Ascending aorta (tissue), 2 donors: ENCODE measurements at regions not wholly inside any gene's neighbourhood (a gene's known extent, or its start where the extent isn't known, plus 50 kb on each side); places are given as distances from the start of the nearest gene placed in this dataset.
A peak's percentile ranks its signal among the peaks of the same experiment; 100 is the strongest.

ENCODE experiments used
- DNase-seq, 2 donors: peaks; one replicate each; pipeline ENCODE4 v3.0.0-alpha.2; 2019; ENCODE audit warnings: low spot score in 2 of 2
- H3K27ac ChIP-seq, 2 donors: fragments of 200-600 bp; sonication (generic); one replicate each; pipeline ENCODE4 v1.5.1; 2016 to 2017; ENCODE audit warnings: mild to moderate bottlenecking in 1 of 2
- H3K27me3 ChIP-seq: fragments of 200-600 bp; sonication (generic); one replicate; pipeline ENCODE4 v1.5.1; 2017
- H3K36me3 ChIP-seq, 2 donors: fragments of 200-600 bp; sonication (generic); one replicate each; pipeline ENCODE4 v1.5.1; 2016
- H3K4me1 ChIP-seq, 2 donors: fragments of 200-600 bp; sonication (generic); one replicate each; pipeline ENCODE4 v1.5.1; 2016 to 2017; ENCODE audit warnings: mild to moderate bottlenecking in 1 of 2
- H3K4me3 ChIP-seq, 2 donors: fragments of 200-600 bp; sonication (generic); one replicate each; pipeline ENCODE4 v1.5.1; 2016 to 2017; ENCODE audit warnings: mild to moderate bottlenecking in 1 of 2
- H3K9me3 ChIP-seq, 2 donors: fragments of 200-600 bp; sonication (generic); one replicate each; pipeline ENCODE4 v1.5.1; 2016
- CTCF ChIP-seq, 3 experiments: fragments of 200-600 bp in 2 of 3; fragments of 450-650 bp in 1 of 3; sonication (generic) in 2 of 3; IDR thresholded peaks; one replicate each; pipeline ENCODE4 v1.5.1; 2016 to 2019; ENCODE audit warnings: antibody characterized with exemption in 3 of 3, mild to moderate bottlenecking in 1 of 3, moderate library complexity in 1 of 3
- intact Hi-C: fragments of 100-400 bp; cut with DNase I; formaldehyde crosslinking; loops from one replicate; pipeline ENCODE4 v1.15.1; 2023

GRCh38 chr6:8195040-8195713 lies 92.8 kb upstream of the EEF1E1 start:
- H3K4me3 ChIP-seq, result no peak overlapping the region
- DNase-seq, result no peak
- intact Hi-C loops, result no loop called here
- no peaks in the 10 kb centered on the region for H3K27me3 ChIP-seq
- no peaks in the 10 kb centered on the region for H3K9me3 ChIP-seq
- H3K27ac ChIP-seq, result peak overlapping the region in 1 of 2 donors; percentile 53
- H3K4me1 ChIP-seq, result peaks cover 0 to 20% of the 10 kb centered on the region in 2 donors
- H3K36me3 ChIP-seq, result no peaks in the 10 kb centered on the region
- no peak for TF ChIP-seq CTCF (IDR thresholded peaks at IDR 0.05)

- Histone ChIP-seq H3K4me1 (peaks cover 0 to 20% of the 10 kb centered on the region in 2 donors), H3K27ac (peak overlapping the region in 1 of 2 donors; percentile 53), H3K27me3 (no peaks in the 10 kb centered on the region), H3K4me3 (no peak overlapping the region), H3K9me3 (no peaks in the 10 kb centered on the region), H3K36me3 (no peaks in the 10 kb centered on the region)
- DNase-seq, result peak in 1 of 2 donors; percentile 77
- intact Hi-C loops, result no loop called here
- TF ChIP-seq CTCF (IDR thresholded peaks at IDR 0.05), result no peak
These were observed 92.1 kb upstream of the EEF1E1 start for GRCh38 chr6:8194490-8194889.

GRCh38 chr6:8193541-8193940 lies 91.2 kb upstream of the EEF1E1 start:
- intact Hi-C loops, result no loop called here
- Histone ChIP-seq H3K36me3 (no peaks in the 10 kb centered on the region), H3K9me3 (no peaks in the 10 kb centered on the region), H3K4me1 (peaks cover 0 to 20% of the 10 kb centered on the region in 2 donors), H3K27me3 (no peaks in the 10 kb centered on the region), H3K27ac (peak overlapping the region; percentile 36 to 53), H3K4me3 (no peak overlapping the region)
- no peak for DNase-seq
- no peak for TF ChIP-seq CTCF (IDR thresholded peaks at IDR 0.05)

GRCh38 chr6:8192597-8192996 lies 90.2 kb upstream of the EEF1E1 start:
- no peak for TF ChIP-seq CTCF (IDR thresholded peaks at IDR 0.05)
- no peak overlapping the region for H3K27ac ChIP-seq
- H3K9me3 ChIP-seq, result no peaks in the 10 kb centered on the region
- intact Hi-C loops, result no loop called here
- peaks cover 0 to 20% of the 10 kb centered on the region in 2 donors for H3K4me1 ChIP-seq
- no peak overlapping the region for H3K4me3 ChIP-seq
- H3K27me3 ChIP-seq, result no peaks in the 10 kb centered on the region
- no peak for DNase-seq
- no peaks in the 10 kb centered on the region for H3K36me3 ChIP-seq

- no peaks in the 10 kb centered on the region for H3K9me3 ChIP-seq
- H3K4me1 ChIP-seq, result peaks cover 0 to 20% of the 10 kb centered on the region in 2 donors
- no peak for TF ChIP-seq CTCF (IDR thresholded peaks at IDR 0.05)
- no peak overlapping the region for H3K4me3 ChIP-seq
- H3K27me3 ChIP-seq, result no peaks in the 10 kb centered on the region
- intact Hi-C loops, result no loop called here
- no peaks in the 10 kb centered on the region for H3K36me3 ChIP-seq
- no peak for DNase-seq
- H3K27ac ChIP-seq, result no peak overlapping the region
These were observed 89.7 kb upstream of the EEF1E1 start for GRCh38 chr6:8192067-8192466.
